Heart right ventricle (tissue), 16 donors: ENCODE measurements at regions not wholly inside any gene's neighbourhood (a gene's known extent, or its start where the extent isn't known, plus 50 kb on each side); places are given as distances from the start of the nearest gene placed in this dataset.
A peak's percentile ranks its signal among the peaks of the same experiment; 100 is the strongest.
"Not testable (repeated sequence)": the region's sequence is repeated elsewhere in the genome, so short reads cannot be mapped to it uniquely, and the experiment has no call there.

Experiments
- ATAC-seq, 8 donors: fragments of 200-7000 bp; cut with Tn5 transposase; one replicate each; pipeline ENCODE4 v1.9.1; 2020; ENCODE audit warnings: mild to moderate bottlenecking in 8 of 8, moderate library complexity in 8 of 8, moderate number of reproducible peaks in 1 of 8
- DNase-seq, 2 donors: peaks; one replicate each; pipeline ENCODE4 v3.0.0-alpha.2; 2020
- H3K27ac ChIP-seq, 10 donors: fragments of 200-600 bp; sonication (generic) in 2 of 10; one replicate each; pipeline versions ENCODE4 v1.5.0 to v1.8.0; 2020 to 2022; ENCODE audit warnings: mild to moderate bottlenecking in 3 of 10
- H3K27me3 ChIP-seq, 7 donors: fragments of 200-600 bp; one replicate each; pipeline ENCODE4 v1.8.0; 2021 to 2022; ENCODE audit warnings: mild to moderate bottlenecking in 2 of 7
- H3K36me3 ChIP-seq, 9 donors: fragments of 200-600 bp; sonication (generic) in 1 of 9; one replicate each; pipeline versions ENCODE4 v1.5.0 to v1.8.0; 2020 to 2022; ENCODE audit warnings: mild to moderate bottlenecking in 2 of 9
- H3K4me1 ChIP-seq, 9 donors: fragments of 200-600 bp; sonication (generic) in 1 of 9; one replicate each; pipeline versions ENCODE4 v1.5.0 to v1.8.0; 2020 to 2022; ENCODE audit warnings: mild to moderate bottlenecking in 4 of 9
- H3K4me3 ChIP-seq, 10 donors: fragments of 200-600 bp; sonication (generic) in 2 of 10; one replicate each; pipeline versions ENCODE4 v1.5.0 to v1.8.0; 2020 to 2022; ENCODE audit warnings: mild to moderate bottlenecking in 7 of 10, moderate library complexity in 2 of 10
- H3K9me3 ChIP-seq, 11 donors: fragments of 200-600 bp in 10 of 11; sonication (generic) in 2 of 11; one replicate each; pipeline versions ENCODE4 v1.5.0 to v1.8.0; 2013 to 2022; ENCODE audit warnings: mild to moderate bottlenecking in 2 of 11, control low read depth in 1 of 11, moderate library complexity in 1 of 11
- CTCF ChIP-seq, 9 donors: fragments of 200-600 bp; sonication (generic) in 2 of 9; IDR thresholded peaks; one replicate each; pipeline versions ENCODE4 v1.5.0 to v1.8.0; 2021 to 2022; ENCODE audit warnings: antibody characterized with exemption in 9 of 9, mild to moderate bottlenecking in 5 of 9, moderate library complexity in 1 of 9
- WGBS, 2 donors: extraction: QIAGEN DNeasy Blood & Tissue Kit; methylation state at CpG; one replicate each; pipeline ENCODE4 v1.1.7; 2013; ENCODE audit warnings: inconsistent platforms in 1 of 2; 5-methylcytosine and 5-hydroxymethylcytosine counted together
- intact Hi-C, 10 donors: fragments of 100-400 bp; cut with DNase I; formaldehyde crosslinking; loops; one replicate each; pipeline versions ENCODE4 v1.11.1 to v1.14.2; 2022
- donor health status: Arrhythmogenic right ventricular cardiomyopathy.
- donor health status: ischemic (EF 13 %, LVEDD 7.1; RV severe dilation, severe dysfunction).
- donor health status: healthy with polysubstance abuse.
- donor health status: DM: no; HTN: yes; CAD: no.
- donor health status: DM: no; HTN: no; CAD: no.
- donor health status: ischemic (EF 25% LVEDD 6.9; RV normal size, moderate dysfunction).
- donor health status: ischemic (EF 25% LVEDD 5.7; RV mildly dilated, moderate dysfunction).
- donor health status: healthy.
- donor health status: DM: yes; HTN: yes; CAD: no.
- donor health status: Ischemic cardiomyopathy.
- donor health status: ischemic (EF 35%, LVEDD 5.7; RV mildly dilated, moderate dysfunction).
- donor health status: nonischemic (EF 11% LVEDD 7.7; RV severe dilation, severe dysfunction).
- donor health status: DM: yes; HTN: yes; CAD: no.
- donor health status: PGD.
- donor health status: ischemic (EF 29% LVEDD 5.4; RV normal size, mild dysfunction).
- donor health status: nonischemic (EF 23%, LVEDD 6.1; RV moderate dilation, normal function).

- intact Hi-C loops: no loop called here
- H3K36me3 ChIP-seq: no peaks in the 10 kb centered on the region
- ATAC-seq: no peak
- H3K4me3 ChIP-seq: no peak overlapping the region
- H3K27ac ChIP-seq: no peak overlapping the region
- H3K27me3 ChIP-seq: no peaks in the 10 kb centered on the region
- peaks cover 0 to 18% (median 0%) of the 10 kb centered on the region in 11 donors for H3K9me3 ChIP-seq
- no peak for DNase-seq
- no peak for TF ChIP-seq CTCF (IDR thresholded peaks at IDR 0.05)
- H3K4me1 ChIP-seq: no peaks in the 10 kb centered on the region
Measured at GRCh38 chr5:125683669-125684068, 739.5 kb upstream of the GRAMD2B start.

- H3K27me3 ChIP-seq: no peaks in the 10 kb centered on the region
- H3K9me3 ChIP-seq: peaks cover 0 to 18% (median 0%) of the 10 kb centered on the region in 11 donors
- intact Hi-C loops: no loop called here
- DNase-seq (no peak), ATAC-seq (no peak)
- no peak overlapping the region for H3K4me3 ChIP-seq
- no peak overlapping the region for H3K27ac ChIP-seq
- H3K4me1 ChIP-seq: no peaks in the 10 kb centered on the region
- TF ChIP-seq CTCF (IDR thresholded peaks at IDR 0.05): no peak
- no peaks in the 10 kb centered on the region for H3K36me3 ChIP-seq
Measured at GRCh38 chr5:125685771-125686170, 737.4 kb upstream of the GRAMD2B start.

- H3K4me3 ChIP-seq, H3K27me3 ChIP-seq, ATAC-seq, DNase-seq, H3K4me1 ChIP-seq, intact Hi-C loops, H3K27ac ChIP-seq, H3K36me3 ChIP-seq: not testable (repeated sequence)
- peaks cover 0 to 23% (median 1%) of the 10 kb centered on the region in 11 donors for H3K9me3 ChIP-seq
- WGBS, 2 donors: 92 to 95% methylated on average over 7 of the region's 7 CpGs
Measured at GRCh38 chr5:125691738-125692530, 731.3 kb upstream of the GRAMD2B start.

- WGBS, 2 donors: 67 to 82% methylated on average over 4 of the region's 4 CpGs
- Histone ChIP-seq H3K36me3 (no peaks in the 10 kb centered on the region), H3K4me3 (no peak overlapping the region), H3K27me3 (no peaks in the 10 kb centered on the region), H3K27ac (peak overlapping the region in 1 of 10 donors; percentile 32), H3K9me3 (peaks cover 0 to 11% (median 0%) of the 10 kb centered on the region in 11 donors), H3K4me1 (peaks cover 0 to 14% (median 0%) of the 10 kb centered on the region in 9 donors)
- no peak for DNase-seq
- intact Hi-C loops: no loop called here
- ATAC-seq: peak in 1 of 8 donors; percentile 49
- TF ChIP-seq CTCF (IDR thresholded peaks at IDR 0.05): no peak
Measured at GRCh38 chr5:125695996-125696655, 727.1 kb upstream of the GRAMD2B start.

GRCh38 chr5:125696762-125697161 is 726.4 kb upstream of the GRAMD2B start:
- WGBS, 2 donors: 74 to 85% methylated on average over 2 of the region's 2 CpGs
- TF ChIP-seq CTCF (IDR thresholded peaks at IDR 0.05): no peak
- H3K4me3 ChIP-seq: no peak overlapping the region
- peaks cover 0 to 11% (median 0%) of the 10 kb centered on the region in 11 donors for H3K9me3 ChIP-seq
- H3K36me3 ChIP-seq: no peaks in the 10 kb centered on the region
- H3K27me3 ChIP-seq: no peaks in the 10 kb centered on the region
- DNase-seq (peak in 1 of 2 donors; percentile 4), ATAC-seq (peak in 7 of 8 donors; percentile 57 to 82 (median 70))
- intact Hi-C loops: no loop called here
- peak overlapping the region in 1 of 10 donors; percentile 32 for H3K27ac ChIP-seq
- peaks cover 0 to 14% (median 0%) of the 10 kb centered on the region in 9 donors for H3K4me1 ChIP-seq
